H4 (cell line): ENCODE measurements at regions not wholly inside any gene's neighbourhood (a gene's known extent, or its start where the extent isn't known, plus 50 kb on each side); places are given as distances from the start of the nearest gene placed in this dataset.

ENCODE experiments used
- DNase-seq: peaks from one replicate; pipeline ENCODE4 v3.0.0-alpha.2; 2015; ENCODE audit warnings: low spot score

DNA sequence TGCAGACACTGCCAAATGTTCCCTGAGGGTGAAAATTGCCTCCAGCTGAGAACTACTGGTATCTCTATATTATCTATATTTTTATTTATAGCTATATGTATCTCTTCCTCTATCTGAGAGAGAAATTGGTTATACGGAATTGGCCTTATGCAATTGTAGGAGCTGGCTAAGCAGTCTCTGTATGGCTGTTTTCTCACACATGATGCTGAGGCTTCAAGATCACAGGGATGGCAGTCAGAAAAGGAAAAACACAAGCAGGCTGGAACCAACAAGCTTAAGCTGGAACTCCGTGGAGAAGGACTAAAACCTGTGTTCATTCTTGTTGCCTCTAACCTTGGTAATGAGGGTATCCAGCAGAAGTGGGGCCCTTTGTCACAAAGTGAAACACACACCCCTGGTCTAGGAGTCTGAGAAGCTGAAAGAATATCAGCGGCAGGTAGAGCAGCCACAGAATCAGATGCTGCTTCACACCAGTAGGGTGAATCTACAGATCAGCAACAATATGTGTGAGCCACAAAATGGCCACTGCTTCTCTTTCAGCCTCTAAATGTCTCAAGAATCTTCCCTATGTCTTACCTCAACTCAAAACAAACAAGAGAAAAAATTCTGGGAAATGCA is 166.5 kb upstream of the PPP1R2C start:
- no peak for DNase-seq

- no peak for DNase-seq
Observed at GRCh38 chrX:42946544-42947194, 168.7 kb upstream of the PPP1R2C start.

DNA sequence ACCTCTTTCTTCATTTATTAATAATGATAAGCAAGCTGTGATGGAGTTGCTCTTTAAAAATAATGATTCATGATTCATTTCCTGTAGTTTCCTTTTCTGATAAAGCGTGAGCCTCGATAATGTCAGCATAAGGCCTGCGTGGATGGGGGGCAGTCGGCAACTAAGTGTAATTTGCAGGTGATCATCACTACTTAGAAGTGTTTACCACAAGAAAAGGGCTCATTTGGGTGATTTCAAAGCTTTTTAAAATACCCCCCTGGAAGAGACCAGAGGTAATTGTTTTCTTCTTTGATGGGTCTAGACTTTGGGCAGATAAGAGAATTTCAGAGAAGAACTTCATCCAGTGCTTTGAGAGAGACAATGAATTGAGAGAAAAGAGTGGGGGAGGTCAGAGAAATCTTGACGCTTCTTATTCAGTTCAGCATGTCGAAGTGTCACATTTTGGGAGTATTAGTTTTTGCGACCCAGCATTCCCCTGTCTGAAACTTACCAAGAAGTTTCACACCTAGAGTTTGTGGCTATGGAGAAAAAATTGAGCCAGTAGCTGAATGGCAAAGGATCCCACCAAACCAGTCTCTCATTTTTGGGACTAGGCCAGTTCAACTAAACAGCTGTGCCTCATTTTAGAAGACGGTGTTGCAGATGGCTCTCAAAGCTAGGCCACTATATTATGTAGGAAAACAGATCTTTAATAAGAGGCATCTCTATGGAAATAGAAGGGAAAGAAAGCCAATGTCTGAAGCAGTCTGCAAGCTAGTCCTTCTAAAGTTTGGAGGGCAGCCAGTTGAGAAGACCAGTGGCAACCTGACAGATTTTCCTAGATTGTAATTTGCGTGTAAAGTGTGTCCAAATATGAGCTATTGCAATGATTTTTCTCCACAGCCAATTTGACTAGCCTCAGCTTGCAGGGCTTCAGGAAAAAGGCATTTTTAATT is 171.0 kb upstream of the PPP1R2C start:
- DNase-seq, result no peak

DNA sequence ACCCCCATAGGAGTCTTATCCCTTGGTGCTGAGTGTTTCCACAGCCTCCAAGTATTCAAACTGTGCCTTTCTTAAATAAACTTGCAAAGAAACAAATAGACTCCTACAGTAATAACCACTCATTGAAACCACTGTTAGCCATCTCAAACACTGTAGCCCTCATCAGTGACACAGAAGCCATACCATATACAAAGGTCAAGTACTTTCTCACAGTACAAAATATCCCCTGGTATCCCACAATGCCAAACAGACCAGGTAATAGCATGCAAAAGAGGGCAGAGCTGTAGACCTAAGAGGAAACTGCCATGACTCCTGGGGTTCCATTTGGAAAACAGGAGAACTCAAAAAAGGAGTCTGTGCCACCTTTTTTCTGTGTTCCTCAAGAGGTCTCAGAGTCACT is 173.8 kb upstream of the PPP1R2C start:
- DNase-seq, result no peak

GRCh38 chrX:42952621-42953020 is 174.7 kb upstream of the PPP1R2C start:
- DNase-seq, result no peak

GRCh38 chrX:42954880-42955279 is 176.9 kb upstream of the PPP1R2C start:
- DNase-seq, result no peak

DNA sequence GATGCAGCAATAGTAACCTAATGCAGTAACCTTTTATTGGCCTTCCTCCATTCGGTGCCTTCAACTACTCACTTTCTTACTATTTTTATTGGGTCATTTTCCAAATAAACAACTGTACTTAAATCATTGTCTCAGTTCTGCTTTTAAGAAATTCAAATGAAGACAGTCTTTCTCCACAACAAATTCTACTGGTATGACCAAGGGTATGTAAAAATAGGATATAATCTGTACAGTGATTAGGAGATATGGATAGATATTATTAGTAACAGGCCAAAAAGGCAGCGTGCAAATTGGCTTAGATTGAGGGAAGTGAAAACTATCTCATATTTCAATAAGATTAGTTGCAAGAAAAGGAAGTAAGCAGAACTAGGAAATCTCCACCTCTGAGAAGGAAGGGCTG is 177.4 kb upstream of the PPP1R2C start:
- no peak for DNase-seq

DNA sequence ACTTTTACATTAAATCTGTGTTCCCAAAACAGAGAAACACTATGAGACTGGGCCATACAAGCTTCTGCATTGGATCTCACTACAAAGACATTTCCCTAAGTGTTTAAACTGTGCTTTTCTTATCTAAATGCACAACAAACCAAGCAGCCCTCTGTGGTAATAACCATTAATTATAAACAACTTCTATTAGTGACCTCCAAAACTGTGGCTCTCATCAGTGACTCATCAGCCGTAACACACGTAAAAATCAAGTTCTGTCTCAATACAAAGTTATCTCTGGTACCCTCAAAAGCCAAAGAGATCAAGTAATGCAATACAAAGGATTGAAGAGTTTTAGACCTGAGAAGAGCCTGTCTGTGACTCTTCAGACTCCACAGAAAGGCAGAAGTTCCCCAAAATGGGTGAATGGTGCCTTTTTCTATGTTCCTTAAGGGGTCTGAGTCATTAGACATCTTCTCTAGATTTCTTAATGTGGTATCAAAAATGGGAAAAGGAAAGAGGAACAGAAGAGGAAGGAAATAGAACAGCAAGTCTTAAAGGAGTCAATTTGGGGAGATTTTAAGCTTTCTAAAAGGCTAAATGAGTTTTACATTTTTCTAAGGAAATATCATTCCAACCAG is 189.8 kb upstream of the PPP1R2C start:
- no peak for DNase-seq

GRCh38 chrX:42973321-42973720 is 195.4 kb upstream of the PPP1R2C start:
- no peak for DNase-seq

DNA sequence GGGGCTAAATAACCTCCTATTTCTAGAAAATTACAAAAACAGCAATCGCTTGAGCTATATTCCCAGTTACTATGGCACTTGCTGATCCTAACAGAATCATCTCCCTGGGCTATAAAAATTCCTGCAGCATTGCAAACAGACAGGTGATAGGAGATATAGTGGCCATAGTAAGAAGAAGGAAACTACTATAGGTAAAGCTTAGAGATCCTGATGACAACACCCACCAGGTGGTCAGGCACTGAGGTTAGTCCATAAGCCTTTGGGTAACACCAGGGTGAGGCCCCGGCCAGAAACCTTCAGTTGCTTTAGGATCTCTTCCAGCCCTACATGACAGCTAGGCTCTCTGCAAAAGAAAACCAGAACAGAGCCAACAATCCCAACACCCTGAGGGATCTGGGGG is 197.9 kb upstream of the PPP1R2C start:
- DNase-seq, result no peak

GRCh38 chrX:42976746-42977366 is 198.9 kb upstream of the PPP1R2C start:
- DNase-seq, result no peak

GRCh38 chrX:42978655-42979379 is 200.9 kb upstream of the PPP1R2C start:
- DNase-seq, result no peak

DNA sequence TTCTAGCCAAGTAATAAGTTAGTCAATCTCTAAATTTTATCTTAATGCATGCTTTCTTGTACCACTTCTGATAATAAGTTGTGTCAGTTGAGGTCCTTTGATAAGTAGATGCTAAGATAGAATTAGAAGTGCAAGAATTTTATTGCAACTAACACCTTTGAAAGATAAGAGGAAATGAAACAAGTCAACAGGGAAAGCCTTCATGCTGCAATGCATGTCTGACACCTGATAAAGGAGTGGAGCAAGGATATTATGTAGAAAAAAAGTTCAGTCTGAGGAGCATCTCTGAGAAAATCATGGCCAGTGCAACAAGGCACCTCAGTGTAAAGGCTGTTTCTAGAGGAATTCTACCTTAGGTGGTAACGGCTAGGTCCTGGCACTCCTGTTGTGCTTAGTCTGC is 210.7 kb upstream of the PPP1R2C start:
- no peak for DNase-seq

DNA sequence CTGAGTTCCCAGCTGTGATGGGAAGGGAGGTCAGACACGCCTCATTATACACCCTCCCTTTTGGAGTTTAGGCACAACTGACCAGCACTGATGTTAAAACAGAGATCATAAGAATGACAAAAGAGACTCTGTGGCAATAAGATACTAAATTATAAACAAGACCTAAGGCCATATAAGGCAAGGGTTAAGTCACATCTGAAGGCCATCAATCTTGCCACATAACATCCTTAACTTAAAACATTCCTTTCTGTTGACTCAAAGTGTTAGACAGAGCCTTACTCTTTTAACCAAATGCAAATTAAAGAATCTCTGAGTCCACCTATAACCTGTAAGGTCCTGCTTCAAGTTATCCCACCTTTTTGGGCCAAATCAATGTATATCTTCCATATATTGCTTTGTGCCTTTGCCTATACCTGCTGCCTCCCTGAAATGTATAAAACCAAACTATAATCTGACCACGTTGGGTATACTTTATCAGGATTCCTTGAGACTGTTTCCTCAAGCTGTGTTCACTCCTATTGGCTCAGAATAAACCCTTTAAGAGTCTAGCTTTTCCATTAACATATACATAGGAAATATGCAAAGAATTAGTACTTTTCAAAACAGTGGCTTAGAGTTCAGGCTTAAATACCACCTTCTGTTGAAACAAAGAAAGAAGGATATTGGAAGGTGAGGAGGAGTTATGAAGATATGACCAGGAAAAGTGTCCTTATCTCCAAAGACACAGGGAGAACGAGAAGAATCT is 214.4 kb upstream of the PPP1R2C start:
- peak; percentile 21 for DNase-seq

DNA sequence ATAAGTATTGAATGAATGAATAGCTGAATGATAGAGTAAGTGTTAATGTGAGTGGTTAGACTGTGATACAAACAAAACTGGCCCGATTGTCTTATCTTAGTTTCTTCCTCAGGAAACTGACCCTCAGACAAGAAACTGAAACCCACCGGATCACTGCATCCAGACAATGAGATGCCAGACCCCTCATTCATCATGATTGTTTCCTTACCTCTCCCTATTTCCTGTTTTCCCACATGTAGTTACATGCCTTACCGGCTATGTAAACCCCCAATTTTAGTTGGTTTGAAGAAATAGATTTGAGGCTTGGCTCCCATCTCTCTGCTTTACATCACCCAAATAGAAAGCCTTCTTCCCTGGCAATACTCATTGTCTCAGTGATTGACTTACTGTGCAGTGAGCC is 218.9 kb upstream of the PPP1R2C start:
- no peak for DNase-seq

- DNase-seq, result no peak
Observed at GRCh38 chrX:43000121-43000520, 222.2 kb upstream of the PPP1R2C start.

DNA sequence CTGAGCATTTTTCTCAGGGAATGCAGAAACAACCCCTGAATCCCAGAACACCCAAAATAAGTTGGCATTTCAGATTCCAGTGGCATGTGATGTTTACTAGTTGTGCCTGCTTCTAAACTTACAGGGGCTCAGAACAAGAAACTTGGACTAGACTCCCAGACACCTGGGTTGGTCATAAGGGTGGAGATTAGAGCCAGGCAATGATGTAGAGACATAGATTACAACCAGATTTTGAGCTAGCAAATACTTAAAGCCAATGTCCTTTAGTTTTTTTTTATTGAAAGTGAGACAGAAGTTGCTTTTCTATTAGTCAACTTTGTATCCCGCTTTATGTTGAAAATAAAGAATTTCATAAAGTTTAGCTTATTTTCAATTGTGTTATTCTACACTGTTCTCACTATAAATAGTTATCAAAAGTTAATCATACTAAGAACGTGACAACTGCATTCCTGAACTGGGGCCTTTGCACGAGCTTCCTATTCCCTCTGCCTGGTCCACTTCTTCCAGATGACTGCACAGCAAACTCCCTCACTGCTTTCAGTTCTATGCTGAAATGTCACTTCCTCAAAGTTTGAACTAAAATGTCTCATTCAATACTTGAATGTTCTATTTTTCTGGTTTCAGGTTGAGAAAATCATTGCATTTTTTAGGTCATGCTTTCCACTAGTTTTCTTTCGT is 224.7 kb upstream of the PPP1R2C start:
- DNase-seq, result no peak

- no peak for DNase-seq
Observed at GRCh38 chrX:43003204-43003565, 225.2 kb upstream of the PPP1R2C start.

DNA sequence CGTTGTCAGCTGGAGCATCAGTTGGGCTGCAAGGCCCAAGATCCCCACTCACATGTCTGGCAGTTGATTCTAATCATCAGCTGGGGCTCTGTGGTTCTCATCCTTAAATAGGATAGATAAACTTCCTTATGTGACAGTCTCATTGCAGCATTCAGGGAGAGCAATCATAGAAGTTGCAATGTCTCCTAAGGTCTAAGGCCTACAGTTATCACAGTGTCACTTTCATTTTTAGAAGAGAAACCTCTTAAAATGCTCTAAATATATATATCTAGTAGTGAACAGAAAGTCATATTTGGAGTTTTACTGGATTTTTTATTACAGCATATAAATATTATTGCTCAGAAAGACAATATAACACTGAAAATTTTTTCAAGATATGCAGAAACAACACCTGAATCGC is 226.0 kb upstream of the PPP1R2C start:
- no peak for DNase-seq

- DNase-seq, result no peak
Observed at GRCh38 chrX:43005561-43005960, 227.6 kb upstream of the PPP1R2C start.
